ENCODE measurements at regions not wholly inside any gene's neighbourhood (a gene's known extent, or its start where the extent isn't known, plus 50 kb on each side); places are given as distances from the start of the nearest gene placed in this dataset.

GRCh38 chr2:237156031-237156856, 70.6 kb downstream of the COPS8 start:
- no peaks in the 10 kb centered on the region for H3K36me3 ChIP-seq
- TF ChIP-seq CTCF (IDR thresholded peaks at IDR 0.05), result no peak
- TF ChIP-seq POLR2A (IDR thresholded peaks at IDR 0.05), result no peak
- H3K27ac ChIP-seq, result peak overlapping the region in 2 of 4 donors; percentile 35 to 49
- no peaks in the 10 kb centered on the region for H3K9me3 ChIP-seq
- no peaks in the 10 kb centered on the region for H3K27me3 ChIP-seq
- no peak for DNase-seq
- no peak overlapping the region for H3K4me3 ChIP-seq
- H3K4me1 ChIP-seq, result no peaks in the 10 kb centered on the region

- peak overlapping the region in 2 of 4 donors; percentile 35 to 49 for H3K27ac ChIP-seq
- DNase-seq, result no peak
- no peaks in the 10 kb centered on the region for H3K9me3 ChIP-seq
- TF ChIP-seq CTCF (IDR thresholded peaks at IDR 0.05) (no peak), POLR2A (IDR thresholded peaks at IDR 0.05) (no peak)
- no peak overlapping the region for H3K4me3 ChIP-seq
- no peaks in the 10 kb centered on the region for H3K27me3 ChIP-seq
- H3K4me1 ChIP-seq, result no peaks in the 10 kb centered on the region
- H3K36me3 ChIP-seq, result no peaks in the 10 kb centered on the region
These were observed 71.4 kb downstream of the COPS8 start for GRCh38 chr2:237156857-237157779.

- TF ChIP-seq CTCF (IDR thresholded peaks at IDR 0.05) (no peak), POLR2A (IDR thresholded peaks at IDR 0.05) (no peak)
- no peaks in the 10 kb centered on the region for H3K9me3 ChIP-seq
- H3K27ac ChIP-seq, result no peak overlapping the region
- no peaks in the 10 kb centered on the region for H3K27me3 ChIP-seq
- H3K4me3 ChIP-seq, result no peak overlapping the region
- no peaks in the 10 kb centered on the region for H3K36me3 ChIP-seq
- DNase-seq, result no peak
- H3K4me1 ChIP-seq, result no peaks in the 10 kb centered on the region
These were observed 72.1 kb downstream of the COPS8 start for GRCh38 chr2:237157780-237158102.

- no peaks in the 10 kb centered on the region for H3K4me1 ChIP-seq
- H3K4me3 ChIP-seq, result no peak overlapping the region
- no peak overlapping the region for H3K27ac ChIP-seq
- H3K36me3 ChIP-seq, result no peaks in the 10 kb centered on the region
- H3K27me3 ChIP-seq, result no peaks in the 10 kb centered on the region
- TF ChIP-seq CTCF (IDR thresholded peaks at IDR 0.05) (no peak), POLR2A (IDR thresholded peaks at IDR 0.05) (no peak)
- no peaks in the 10 kb centered on the region for H3K9me3 ChIP-seq
- DNase-seq, result no peak
These were observed 72.5 kb downstream of the COPS8 start for GRCh38 chr2:237158194-237158593.

- no peaks in the 10 kb centered on the region for H3K27me3 ChIP-seq
- TF ChIP-seq CTCF (IDR thresholded peaks at IDR 0.05), result no peak
- no peak for TF ChIP-seq POLR2A (IDR thresholded peaks at IDR 0.05)
- DNase-seq, result no peak
- no peaks in the 10 kb centered on the region for H3K4me1 ChIP-seq
- no peaks in the 10 kb centered on the region for H3K36me3 ChIP-seq
- H3K9me3 ChIP-seq, result no peaks in the 10 kb centered on the region
- H3K4me3 ChIP-seq, result no peak overlapping the region
- H3K27ac ChIP-seq, result peak overlapping the region in 1 of 4 donors; percentile 42
These were observed 73.6 kb downstream of the COPS8 start for GRCh38 chr2:237159006-237159911.

Measured in Peyer's patch (tissue), 4 donors.